SHP77 treated with DMSO at 0.1 percent for 48 hours (cell line): ENCODE measurements at regions not wholly inside any gene's neighbourhood (a gene's known extent, or its start where the extent isn't known, plus 50 kb on each side); places are given as distances from the start of the nearest gene placed in this dataset.
"Not testable (repeated sequence)": the region's sequence is repeated elsewhere in the genome, so short reads cannot be mapped to it uniquely, and the experiment has no call there.

Source experiments
- DNase-seq: peaks from one replicate; lab custom pipeline; 2025; lab: John Stamatoyannopoulos, UW

DNA sequence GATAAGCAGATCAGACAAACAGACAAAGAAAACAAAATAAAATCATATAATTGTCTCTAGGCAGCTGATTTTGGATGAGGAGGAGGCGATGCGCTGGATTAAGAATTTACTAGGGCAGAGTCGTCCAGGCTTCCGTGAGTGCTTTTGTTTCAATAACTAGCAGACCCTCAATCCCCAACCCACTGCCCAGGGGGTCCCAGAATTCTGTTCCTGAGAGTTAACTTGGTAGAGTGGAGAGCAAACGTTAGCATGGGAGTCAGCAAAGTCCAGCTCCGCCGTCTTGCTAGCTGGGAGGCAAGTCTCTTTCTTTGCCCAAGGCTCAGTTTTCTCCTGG is 95.5 kb upstream of the TBX5 start:
- DNase-seq: no peak

DNA sequence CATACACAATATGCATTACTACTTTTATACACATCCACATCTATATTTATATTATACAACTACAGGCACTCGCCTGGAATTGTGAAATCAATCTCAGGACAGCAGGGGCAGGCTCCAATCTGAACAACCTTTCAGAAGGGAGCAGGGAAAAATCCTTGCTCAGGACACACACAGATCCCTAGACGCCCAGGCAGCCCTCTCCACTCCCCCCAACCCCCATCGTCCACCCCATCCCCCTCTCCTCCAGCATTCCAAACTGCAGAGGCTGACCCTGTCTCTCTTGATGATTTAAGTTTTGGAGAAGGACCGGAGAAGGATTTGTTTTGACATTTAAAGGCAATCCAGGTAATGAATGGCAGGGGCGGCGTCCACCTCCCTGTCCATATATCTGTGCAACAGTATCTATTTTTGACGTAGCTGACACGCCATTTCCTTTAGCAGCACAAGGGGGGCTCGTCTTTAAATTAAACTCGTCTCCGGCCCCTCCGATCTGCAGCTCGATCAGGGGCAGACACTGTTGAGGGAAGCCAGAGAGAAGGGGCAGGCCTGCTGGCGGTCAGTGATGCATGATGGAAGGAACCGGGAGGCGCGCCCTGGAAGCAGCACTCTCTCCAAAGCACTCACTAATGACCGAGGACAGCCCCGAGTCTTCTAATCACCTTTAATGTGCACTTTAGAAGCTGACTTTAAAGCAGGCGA is 95.0 kb upstream of the TBX5 start:
- DNase-seq: no peak

DNA sequence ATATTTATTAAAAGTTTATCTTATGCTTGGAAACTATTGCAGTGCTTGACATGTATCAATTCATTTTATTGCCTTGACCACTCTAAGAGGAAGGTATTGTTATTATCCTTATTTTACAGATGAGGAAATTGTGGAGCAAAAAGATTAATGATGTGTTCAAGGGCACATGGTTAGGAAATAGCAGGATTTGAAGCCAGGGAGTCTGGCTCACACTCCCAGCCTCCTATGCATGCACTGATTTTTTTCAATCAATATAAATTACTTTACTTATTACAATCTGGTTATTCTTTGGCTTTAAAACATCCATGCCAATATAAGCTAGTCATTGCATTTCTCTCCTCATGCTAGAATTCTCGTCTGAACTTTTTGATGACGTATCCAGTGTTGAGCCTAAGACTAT is 94.2 kb upstream of the TBX5 start:
- no peak for DNase-seq

- DNase-seq: no peak
These were observed 93.4 kb upstream of the TBX5 start for GRCh38 chr12:114499338-114499737.

DNA sequence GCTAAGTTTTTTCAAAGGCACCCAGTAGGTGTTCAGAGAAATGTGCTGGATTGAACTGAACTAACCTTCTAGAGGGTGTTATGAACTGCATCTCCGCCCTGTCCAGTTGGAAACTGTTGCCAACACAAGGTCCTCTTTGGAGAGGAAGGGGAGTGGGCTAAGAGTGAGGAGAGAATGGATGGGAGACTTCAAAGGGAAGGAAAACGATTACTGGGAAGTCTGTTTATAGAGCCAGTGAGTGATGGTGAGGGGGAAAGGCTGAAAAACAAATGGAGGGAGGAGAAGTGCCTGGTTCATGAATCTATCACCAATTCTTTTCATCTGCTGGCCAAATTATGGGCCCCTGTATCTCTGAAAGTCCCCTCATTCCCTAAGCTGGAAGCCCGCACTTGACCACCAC is 86.0 kb upstream of the TBX5 start:
- DNase-seq: no peak

- DNase-seq: not testable (repeated sequence)
These were observed 79.0 kb upstream of the TBX5 start for GRCh38 chr12:114484822-114485459.

DNA sequence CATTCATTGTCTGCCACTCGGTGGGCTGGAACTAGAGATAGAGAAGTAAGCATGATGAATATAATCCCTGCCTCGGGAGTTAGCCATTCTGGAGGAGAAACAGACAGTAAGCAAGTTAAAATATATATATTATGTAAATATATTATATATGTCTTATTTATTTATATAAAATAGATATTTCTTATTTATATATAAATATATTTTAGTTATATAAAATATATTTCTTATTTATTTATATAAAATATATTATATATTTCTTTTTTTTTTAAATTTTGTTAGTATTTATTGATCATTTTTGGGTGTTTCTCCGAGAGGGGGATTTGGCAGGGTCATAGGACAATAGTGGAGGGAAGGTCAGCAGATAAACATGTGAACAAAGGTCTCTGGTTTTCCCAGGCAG is 78.1 kb upstream of the TBX5 start:
- no peak for DNase-seq

DNA sequence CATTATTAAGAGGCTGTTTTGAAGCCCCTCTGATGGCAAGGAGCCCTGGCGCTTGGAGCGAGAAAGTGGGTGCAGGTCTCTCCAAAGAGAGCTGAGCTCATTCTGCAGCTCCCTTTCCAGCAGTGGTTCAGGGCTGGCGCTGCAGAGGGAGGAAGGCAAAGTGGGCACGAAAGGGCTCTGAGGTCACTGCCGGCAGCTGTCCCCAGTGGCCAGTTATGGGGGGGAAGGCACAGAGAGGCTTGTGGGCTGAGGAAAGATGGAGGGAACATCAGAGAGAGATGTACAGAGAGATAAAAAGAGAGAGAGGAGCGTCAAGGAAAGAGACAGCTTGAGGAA is 75.2 kb upstream of the TBX5 start:
- no peak for DNase-seq

DNA sequence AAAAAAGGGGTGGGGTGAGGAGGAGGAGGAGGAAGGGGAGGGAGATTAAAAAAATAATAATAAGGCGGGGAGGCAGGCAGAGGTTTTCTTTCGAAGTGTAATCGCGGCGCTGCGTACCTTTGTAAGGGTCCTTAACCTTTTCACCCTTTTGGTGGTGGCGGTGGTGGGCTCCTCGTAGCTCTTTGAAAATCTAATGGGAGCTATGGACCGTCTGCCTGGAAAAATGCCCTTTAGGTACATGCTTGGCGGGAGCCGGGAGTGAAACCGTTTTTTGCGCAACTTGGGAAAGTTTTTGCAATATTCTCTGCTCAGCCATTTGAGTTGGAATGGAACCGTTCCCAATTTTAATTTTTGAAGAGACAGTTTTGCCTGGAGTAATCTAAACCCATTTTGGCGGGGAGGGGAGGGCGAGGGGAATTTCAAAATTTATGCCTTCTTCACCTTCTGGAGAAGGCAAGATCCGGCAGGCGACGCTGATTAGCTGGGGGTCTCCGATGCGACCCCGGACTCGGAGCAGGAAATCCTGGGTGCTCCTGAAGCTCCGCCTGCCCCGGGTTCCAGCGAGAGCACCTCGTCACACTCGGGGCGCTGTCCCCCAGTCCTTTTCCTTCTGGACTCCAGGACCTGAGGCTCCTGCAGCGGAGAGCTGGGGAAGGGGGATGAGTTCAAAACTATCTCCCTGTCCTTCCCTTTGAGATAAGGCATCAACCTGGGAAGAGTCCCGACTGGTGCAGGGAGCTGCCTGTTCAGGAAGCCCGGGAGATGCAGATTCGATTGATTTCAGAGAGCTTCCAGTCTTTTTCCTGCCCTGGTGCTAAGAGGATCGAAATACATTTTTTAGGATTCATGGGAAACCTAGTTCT is 74.6 kb upstream of the TBX5 start:
- DNase-seq: no peak

DNA sequence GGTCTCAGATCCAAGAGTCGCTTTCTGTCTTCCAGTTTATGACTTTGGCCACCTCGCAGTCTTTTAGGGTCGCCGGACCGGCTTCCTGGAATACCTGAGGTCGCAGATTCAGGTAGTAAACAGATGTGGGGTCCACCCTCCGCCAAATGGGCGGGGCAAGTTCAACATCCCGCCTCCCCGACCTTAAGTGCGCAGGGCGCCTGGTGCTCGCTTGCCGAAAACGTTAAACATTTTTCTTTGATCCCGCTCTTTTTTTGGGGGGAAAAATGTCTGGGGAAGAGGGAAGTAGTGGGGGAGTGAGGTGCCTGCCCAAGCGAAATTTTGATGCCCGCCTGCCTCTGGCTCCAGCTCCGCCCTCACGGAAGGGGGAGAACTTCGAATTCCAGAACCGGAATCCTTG is 73.9 kb upstream of the TBX5 start:
- DNase-seq: no peak

GRCh38 chr12:114478865-114479264 is 72.9 kb upstream of the TBX5 start:
- no peak for DNase-seq

DNA sequence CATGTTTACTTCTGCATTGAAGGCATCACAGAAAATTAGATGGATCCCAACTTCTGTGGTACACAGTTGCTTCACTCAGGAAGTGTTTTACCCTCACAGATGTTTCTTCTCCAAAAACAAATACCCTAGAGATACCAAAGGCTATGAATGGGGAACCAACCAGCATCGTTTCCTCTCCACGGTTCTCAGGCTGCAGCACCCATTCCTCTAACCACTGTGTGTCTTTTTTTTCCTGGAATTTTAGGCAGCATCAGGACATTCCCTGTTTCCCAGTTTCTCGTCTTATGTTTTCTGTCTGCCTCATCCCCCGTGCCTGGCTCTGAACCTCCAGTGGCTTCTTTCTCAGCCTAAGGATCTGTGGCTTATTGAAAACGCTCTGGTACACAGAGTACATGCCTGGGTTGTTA is 72.0 kb upstream of the TBX5 start:
- no peak for DNase-seq

DNA sequence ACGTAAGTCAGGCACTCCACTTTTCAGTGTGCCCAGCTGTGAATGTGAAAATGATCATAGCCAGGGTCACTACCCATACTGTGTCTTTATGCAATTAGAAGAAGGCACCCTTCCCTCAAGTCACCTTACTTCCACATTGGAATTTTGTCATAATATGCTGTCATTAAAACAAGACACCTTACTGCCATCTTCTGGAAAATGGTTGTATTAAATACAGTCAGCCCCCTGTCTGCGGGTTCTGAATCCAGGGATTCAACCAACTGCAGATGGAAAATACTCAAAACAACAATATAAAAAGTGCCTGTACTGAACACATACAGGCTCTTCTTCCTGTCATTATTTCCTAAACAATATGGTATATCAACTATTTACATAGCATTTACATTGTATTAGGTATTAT is 70.2 kb upstream of the TBX5 start:
- DNase-seq: peak; percentile 46

- no peak for DNase-seq
These were observed 67.8 kb upstream of the TBX5 start for GRCh38 chr12:114473717-114474116.

DNA sequence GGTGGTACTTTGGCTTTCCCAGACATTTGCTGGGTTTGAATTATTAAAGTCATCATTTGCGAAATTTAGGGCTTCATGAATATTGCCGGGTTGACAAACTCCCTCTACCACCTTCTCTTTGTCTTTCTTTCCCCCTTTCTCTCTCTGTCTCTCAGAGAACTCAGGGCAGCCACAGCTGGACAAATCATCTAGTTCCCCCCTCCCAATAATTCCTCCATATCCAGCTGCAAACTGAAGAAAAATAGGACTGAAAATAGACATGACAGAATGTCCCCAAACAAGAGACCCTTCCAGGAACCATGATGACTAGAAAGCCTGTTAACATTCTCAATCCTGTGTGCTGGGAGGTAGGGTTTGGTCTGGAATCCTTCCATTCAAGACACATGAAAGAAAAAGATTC is 67.1 kb upstream of the TBX5 start:
- no peak for DNase-seq

- no peak for DNase-seq
These were observed 51.7 kb upstream of the TBX5 start for GRCh38 chr12:114457620-114458019.
